SU-DHL-6 (cell line): ENCODE measurements at regions not wholly inside any gene's neighbourhood (a gene's known extent, or its start where the extent isn't known, plus 50 kb on each side); places are given as distances from the start of the nearest gene placed in this dataset.

ENCODE experiments used
- H2AFZ ChIP-seq: fragments of 200-600 bp; sonication (generic); 2 replicates; pipeline ENCODE4 v1.6.1; 2014; ENCODE audit warnings: low read depth, mild to moderate bottlenecking, moderate library complexity, mixed read lengths, antibody characterized with exemption, low read length; ENCODE audit not compliant: severe bottlenecking
- H3F3A ChIP-seq: fragments of 200-600 bp; shearing (Covaris generic); 2 replicates; pipeline ENCODE4 v1.6.0; 2016; ENCODE audit warnings: antibody characterized with exemption, mild to moderate bottlenecking; ENCODE audit not compliant: insufficient read depth
- H3K27ac ChIP-seq: fragments of 200-600 bp; sonication (generic); 2 replicates; pipeline ENCODE4 v1.5.1; 2016; ENCODE audit warnings: low read depth, mild to moderate bottlenecking, low read length, moderate library complexity, mixed read lengths
- H3K27me3 ChIP-seq: fragments of 200-600 bp; sonication (generic), shearing (Covaris generic); 2 replicates; pipeline ENCODE4 v1.6.0; 2014; ENCODE audit warnings: mild to moderate bottlenecking, low read length
- H3K36me3 ChIP-seq: fragments of 200-600 bp; sonication (generic); 2 replicates; pipeline ENCODE4 v1.6.1; 2014; ENCODE audit warnings: mild to moderate bottlenecking, low read length, mixed read lengths
- H3K4me2 ChIP-seq: fragments of 300-600, 200-600 bp; shearing (Covaris generic), sonication (generic); 2 replicates; pipeline ENCODE4 v1.6.0; 2014; ENCODE audit warnings: low read length, low read depth, mild to moderate bottlenecking; ENCODE audit not compliant: poor library complexity, severe bottlenecking
- H3K4me3 ChIP-seq: fragments of 200-600 bp; sonication (generic); 2 replicates; pipeline ENCODE4 v1.5.1; 2014; ENCODE audit warnings: antibody characterized with exemption, low read length, mild to moderate bottlenecking, mixed read lengths; ENCODE audit not compliant: insufficient read depth, poor library complexity, severe bottlenecking
- H3K79me2 ChIP-seq: fragments of 200-600 bp; sonication (generic); 2 replicates; pipeline ENCODE4 v1.6.1; 2014; ENCODE audit warnings: mild to moderate bottlenecking, low read length, moderate library complexity; ENCODE audit not compliant: insufficient read depth
- H3K9ac ChIP-seq: fragments of 200-600 bp; sonication (generic); 2 replicates; pipeline ENCODE4 v1.7.0; 2014; ENCODE audit warnings: mild to moderate bottlenecking, low read length
- H3K9me2 ChIP-seq: fragments of 200-600 bp; sonication (generic); replicated peaks from 2 replicates; pipeline ENCODE4 v1.6.1; 2014; ENCODE audit warnings: low read length; ENCODE audit not compliant: insufficient read depth
- H3K9me3 ChIP-seq: fragments of 200-600 bp; sonication (generic); 2 replicates; pipeline ENCODE4 v1.6.1; 2014; ENCODE audit warnings: low read length, mixed read lengths; ENCODE audit not compliant: insufficient read depth
- H4K20me1 ChIP-seq: fragments of 200-600 bp; sonication (generic); 2 replicates; pipeline ENCODE4 v1.6.1; 2014; ENCODE audit warnings: low read depth, mild to moderate bottlenecking, antibody characterized with exemption, low read length, moderate library complexity, mixed read lengths
- EZH2phosphoT487 ChIP-seq: fragments of 200-600 bp; sonication (generic), shearing (Covaris generic); conservative IDR thresholded peaks from 2 replicates; pipeline ENCODE4 v1.6.1; 2018; ENCODE audit warnings: mild to moderate bottlenecking, antibody characterized with exemption, low read length, moderate library complexity, mixed read lengths
- TF ChIP-seq, protein P1 (sequence below): fragments of 200-600 bp; sonication (generic); IDR thresholded peaks from one replicate; pipeline ENCODE4 v1.5.1; 2017; ENCODE audit warnings: antibody characterized with exemption, mild to moderate bottlenecking, low read length, moderate library complexity; ENCODE audit not compliant: insufficient read depth, poor library complexity, severe bottlenecking

DNA sequence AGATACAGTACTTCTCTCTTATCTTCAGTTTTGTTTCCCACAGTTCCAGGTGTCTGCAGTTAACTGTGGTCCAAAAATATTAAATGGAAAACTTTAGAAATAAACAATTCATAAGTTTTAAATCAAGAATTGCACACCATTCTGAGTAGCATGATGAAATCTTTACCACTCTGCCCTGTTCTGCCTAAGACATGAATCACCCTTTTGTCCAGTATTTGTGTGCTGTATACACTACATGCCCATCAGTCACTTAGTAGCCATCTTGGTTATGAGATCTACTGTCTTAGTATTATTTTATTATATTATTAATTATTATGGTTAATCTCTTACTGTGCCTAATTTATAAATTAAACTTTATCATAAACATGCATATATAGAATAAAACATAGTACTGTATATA, 279.0 kb downstream of the OGFRL1 start:
- Histone ChIP-seq H4K20me1 (no peaks in the 10 kb centered on the region), H3K36me3 (no peaks in the 10 kb centered on the region), H3K27me3 (no peaks in the 10 kb centered on the region), H3F3A (no peaks in the 10 kb centered on the region), H3K9me2 (no peaks in the 10 kb centered on the region), H3K9ac (no peak overlapping the region), H3K27ac (no peak overlapping the region), H3K4me2 (no peak overlapping the region), H2AFZ (no peak overlapping the region), H3K4me3 (no peak overlapping the region), H3K9me3 (no peaks in the 10 kb centered on the region), H3K79me2 (no peaks in the 10 kb centered on the region)
- TF ChIP-seq, protein P1, sequence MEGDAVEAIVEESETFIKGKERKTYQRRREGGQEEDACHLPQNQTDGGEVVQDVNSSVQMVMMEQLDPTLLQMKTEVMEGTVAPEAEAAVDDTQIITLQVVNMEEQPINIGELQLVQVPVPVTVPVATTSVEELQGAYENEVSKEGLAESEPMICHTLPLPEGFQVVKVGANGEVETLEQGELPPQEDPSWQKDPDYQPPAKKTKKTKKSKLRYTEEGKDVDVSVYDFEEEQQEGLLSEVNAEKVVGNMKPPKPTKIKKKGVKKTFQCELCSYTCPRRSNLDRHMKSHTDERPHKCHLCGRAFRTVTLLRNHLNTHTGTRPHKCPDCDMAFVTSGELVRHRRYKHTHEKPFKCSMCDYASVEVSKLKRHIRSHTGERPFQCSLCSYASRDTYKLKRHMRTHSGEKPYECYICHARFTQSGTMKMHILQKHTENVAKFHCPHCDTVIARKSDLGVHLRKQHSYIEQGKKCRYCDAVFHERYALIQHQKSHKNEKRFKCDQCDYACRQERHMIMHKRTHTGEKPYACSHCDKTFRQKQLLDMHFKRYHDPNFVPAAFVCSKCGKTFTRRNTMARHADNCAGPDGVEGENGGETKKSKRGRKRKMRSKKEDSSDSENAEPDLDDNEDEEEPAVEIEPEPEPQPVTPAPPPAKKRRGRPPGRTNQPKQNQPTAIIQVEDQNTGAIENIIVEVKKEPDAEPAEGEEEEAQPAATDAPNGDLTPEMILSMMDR, result no peak
- TF ChIP-seq EZH2phosphoT487, result no peak

DNA sequence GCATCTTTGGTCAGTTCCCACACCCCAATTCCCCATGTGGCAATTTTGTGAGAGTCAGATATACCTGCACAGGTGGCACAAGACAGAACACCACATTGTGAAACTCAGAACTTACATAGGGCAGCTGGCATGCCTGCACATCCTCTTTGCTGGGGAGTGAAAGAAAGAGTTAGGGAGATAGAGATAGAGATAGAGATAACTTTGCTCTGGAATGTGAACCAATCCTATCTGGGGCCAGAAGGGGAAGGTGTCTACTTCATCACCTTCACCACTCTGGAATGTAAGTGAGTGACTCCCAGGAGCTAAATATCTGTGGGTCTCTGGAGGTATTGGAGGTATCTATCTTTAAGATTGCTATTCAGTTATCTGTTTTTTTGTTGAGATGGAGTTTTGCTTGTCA, 289.2 kb downstream of the OGFRL1 start:
- no peak overlapping the region for H2AFZ ChIP-seq
- H3K4me3 ChIP-seq, result no peak overlapping the region
- H3K9me3 ChIP-seq, result no peaks in the 10 kb centered on the region
- no peak overlapping the region for H3K27ac ChIP-seq
- no peak overlapping the region for H3K4me2 ChIP-seq
- H3F3A ChIP-seq, result no peaks in the 10 kb centered on the region
- no peaks in the 10 kb centered on the region for H3K36me3 ChIP-seq
- H3K9ac ChIP-seq, result no peak overlapping the region
- H3K9me2 ChIP-seq, result no peaks in the 10 kb centered on the region
- no peaks in the 10 kb centered on the region for H4K20me1 ChIP-seq
- no peaks in the 10 kb centered on the region for H3K27me3 ChIP-seq
- H3K79me2 ChIP-seq, result no peaks in the 10 kb centered on the region
- TF ChIP-seq, protein P1, result no peak
- no peak for TF ChIP-seq EZH2phosphoT487

DNA sequence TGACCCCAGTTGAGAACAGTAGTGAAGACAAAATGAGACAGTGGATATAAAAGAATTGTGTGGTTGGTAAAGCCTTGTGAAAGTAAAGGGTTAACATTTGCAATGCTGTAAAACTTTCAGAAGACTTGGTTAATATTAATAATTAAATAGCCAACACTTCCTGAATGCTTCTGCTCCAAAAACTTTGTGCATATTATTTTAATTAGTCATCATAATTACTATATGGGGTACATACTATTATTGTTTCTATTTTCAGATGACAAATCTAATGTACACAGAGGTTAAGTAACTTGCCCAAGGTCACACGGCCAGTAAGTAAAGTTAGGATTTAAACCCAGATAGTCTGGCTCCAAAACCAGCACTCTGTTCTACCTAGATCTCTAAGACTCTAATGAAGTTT, 291.3 kb downstream of the OGFRL1 start:
- TF ChIP-seq, protein P1, result no peak
- no peak for TF ChIP-seq EZH2phosphoT487
- no peak overlapping the region for H3K4me2 ChIP-seq

More for the DNA sequence above, 291.3 kb downstream of the OGFRL1 start:
- Histone ChIP-seq H3K79me2 (no peaks in the 10 kb centered on the region), H3K9me3 (no peaks in the 10 kb centered on the region), H2AFZ (no peak overlapping the region), H3K27me3 (no peaks in the 10 kb centered on the region), H3K36me3 (no peaks in the 10 kb centered on the region), H3K27ac (no peak overlapping the region), H3K9me2 (no peaks in the 10 kb centered on the region), H3F3A (no peaks in the 10 kb centered on the region), H4K20me1 (no peaks in the 10 kb centered on the region), H3K9ac (no peak overlapping the region), H3K4me3 (no peak overlapping the region)
